Muscle of leg (tissue), 3 donors: ENCODE measurements at regions not wholly inside any gene's neighbourhood (a gene's known extent, or its start where the extent isn't known, plus 50 kb on each side); places are given as distances from the start of the nearest gene placed in this dataset.

Experiments used
- DNase-seq: peaks from one replicate; pipeline ENCODE4 v3.0.0; 2013
- H3K27ac ChIP-seq: one replicate; pipeline ENCODE4 v1.5.1; 2013; ENCODE audit warnings: mild to moderate bottlenecking, low read length, control low read depth
- H3K27me3 ChIP-seq: one replicate; pipeline ENCODE4 v1.6.1; 2013; ENCODE audit warnings: low read length; ENCODE audit not compliant: control insufficient read depth, insufficient read depth
- H3K36me3 ChIP-seq: one replicate; pipeline ENCODE4 v1.6.1; 2013; ENCODE audit warnings: low read length; ENCODE audit not compliant: control insufficient read depth, insufficient read depth
- H3K4me1 ChIP-seq: one replicate; pipeline ENCODE4 v1.6.1; 2013; ENCODE audit warnings: low read length; ENCODE audit not compliant: control insufficient read depth, insufficient read depth
- H3K4me3 ChIP-seq: one replicate; pipeline ENCODE4 v1.5.1; 2013; ENCODE audit warnings: low read length, control low read depth
- H3K9me3 ChIP-seq: replicated peaks from 2 replicates; pipeline ENCODE4 v1.6.1; 2013; ENCODE audit warnings: low read depth, low read length; ENCODE audit not compliant: control insufficient read depth
- WGBS: methylation state at CpG from one replicate; pipeline ENCODE4 v1.1.5; 2013; ENCODE audit warnings: missing lambda C conversion rate; ENCODE audit not compliant: insufficient coverage; 5-methylcytosine and 5-hydroxymethylcytosine counted together

DNA sequence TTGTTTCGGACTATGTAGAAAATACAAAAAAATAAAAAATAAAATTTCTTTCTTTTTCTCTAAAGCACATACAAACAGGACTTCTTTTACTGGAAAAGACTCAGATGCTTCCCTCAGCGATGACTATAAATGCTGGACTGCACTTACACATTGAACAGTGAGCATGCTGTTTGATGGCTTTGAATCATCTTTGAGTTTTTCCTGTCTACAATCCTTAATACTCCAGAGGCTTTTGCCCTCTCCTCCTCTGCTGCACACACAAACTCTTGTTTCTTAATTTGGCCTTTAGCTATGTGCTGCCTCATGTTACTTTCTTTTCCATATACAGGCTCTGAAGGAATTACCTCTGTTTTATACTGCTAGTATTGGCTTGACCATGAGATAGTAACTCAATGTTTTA is 575.1 kb downstream of the EPHA3 start:
- H3K27me3 ChIP-seq: no peaks in the 10 kb centered on the region
- no peaks in the 10 kb centered on the region for H3K36me3 ChIP-seq
- WGBS: no CpG with 5 or more reads among the region's 2 CpGs
- no peaks in the 10 kb centered on the region for H3K9me3 ChIP-seq
- DNase-seq: peak; percentile 41
- H3K4me3 ChIP-seq: no peak overlapping the region
- no peaks in the 10 kb centered on the region for H3K4me1 ChIP-seq
- no peak overlapping the region for H3K27ac ChIP-seq

DNA sequence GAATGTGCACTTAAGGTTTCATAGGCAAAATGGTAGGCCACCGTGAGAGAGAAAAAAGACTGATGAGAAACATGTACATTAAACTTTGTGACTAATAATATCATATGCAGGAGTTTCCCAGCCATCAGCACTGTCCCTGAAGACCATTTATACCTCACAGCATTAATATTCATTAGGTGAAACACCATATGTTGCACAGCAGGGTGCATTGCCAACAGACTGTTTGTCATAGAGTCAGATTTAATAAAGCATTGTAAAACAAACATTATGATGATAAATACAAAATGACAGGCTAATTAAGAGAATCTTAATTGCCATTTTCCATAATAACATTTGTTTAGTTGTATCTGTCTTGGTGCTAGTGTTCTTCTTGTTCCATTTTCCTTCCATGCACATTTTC is 578.3 kb downstream of the EPHA3 start:
- DNase-seq: no peak
- no peaks in the 10 kb centered on the region for H3K36me3 ChIP-seq
- no CpG with 5 or more reads among the region's 1 CpG for WGBS
- H3K27me3 ChIP-seq: no peaks in the 10 kb centered on the region
- no peak overlapping the region for H3K27ac ChIP-seq
- H3K4me1 ChIP-seq: no peaks in the 10 kb centered on the region
- H3K9me3 ChIP-seq: no peaks in the 10 kb centered on the region
- H3K4me3 ChIP-seq: no peak overlapping the region

DNA sequence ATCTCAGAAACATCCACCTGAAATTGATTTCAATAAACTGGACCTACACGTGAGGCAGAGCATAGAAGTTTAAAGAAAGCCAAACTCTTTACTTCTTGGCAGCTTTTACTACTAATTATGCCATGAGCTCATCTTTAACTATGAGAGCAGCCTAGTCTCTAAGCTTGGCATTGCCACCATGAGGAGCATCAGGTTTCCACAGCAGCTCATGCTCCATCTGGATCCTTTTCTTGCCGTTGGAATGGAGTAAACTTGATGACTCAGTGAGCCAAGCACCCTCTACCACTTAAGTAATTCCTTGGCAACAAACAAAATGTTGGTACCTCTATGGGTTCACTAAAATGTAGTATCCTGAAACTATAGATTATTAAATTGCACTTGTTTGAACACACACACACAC is 583.2 kb downstream of the EPHA3 start:
- H3K4me3 ChIP-seq: no peak overlapping the region
- no peaks in the 10 kb centered on the region for H3K4me1 ChIP-seq
- H3K27me3 ChIP-seq: no peaks in the 10 kb centered on the region
- H3K9me3 ChIP-seq: no peaks in the 10 kb centered on the region
- WGBS: 83% methylated on average over 1 of the region's 2 CpGs
- H3K27ac ChIP-seq: no peak overlapping the region
- peak; percentile 52 for DNase-seq
- H3K36me3 ChIP-seq: no peaks in the 10 kb centered on the region

DNA sequence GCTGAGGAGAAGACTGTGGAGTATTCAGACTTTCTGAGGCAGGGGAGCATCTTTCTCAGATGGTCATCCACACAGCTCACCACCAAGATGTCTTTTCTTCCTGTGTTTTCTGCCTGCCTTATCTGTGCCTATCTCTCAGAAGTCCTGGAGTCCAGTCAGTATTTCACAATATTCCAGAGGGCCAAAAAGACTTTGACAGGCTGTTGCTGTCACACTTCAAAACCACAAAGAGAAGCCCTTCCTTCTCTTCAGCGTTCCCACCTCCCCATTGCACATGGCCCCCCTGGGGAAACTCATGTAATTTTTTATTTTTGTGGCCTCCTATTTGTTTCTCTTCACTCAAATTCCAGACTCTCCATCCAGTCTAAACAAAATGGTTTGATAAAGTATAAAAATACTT is 585.2 kb downstream of the EPHA3 start:
- Histone ChIP-seq H3K4me1 (no peaks in the 10 kb centered on the region), H3K27ac (no peak overlapping the region), H3K36me3 (no peaks in the 10 kb centered on the region), H3K9me3 (no peaks in the 10 kb centered on the region), H3K27me3 (no peaks in the 10 kb centered on the region), H3K4me3 (no peak overlapping the region)
- DNase-seq: no peak
- WGBS: no CpG with 5 or more reads among the region's 1 CpG

DNA sequence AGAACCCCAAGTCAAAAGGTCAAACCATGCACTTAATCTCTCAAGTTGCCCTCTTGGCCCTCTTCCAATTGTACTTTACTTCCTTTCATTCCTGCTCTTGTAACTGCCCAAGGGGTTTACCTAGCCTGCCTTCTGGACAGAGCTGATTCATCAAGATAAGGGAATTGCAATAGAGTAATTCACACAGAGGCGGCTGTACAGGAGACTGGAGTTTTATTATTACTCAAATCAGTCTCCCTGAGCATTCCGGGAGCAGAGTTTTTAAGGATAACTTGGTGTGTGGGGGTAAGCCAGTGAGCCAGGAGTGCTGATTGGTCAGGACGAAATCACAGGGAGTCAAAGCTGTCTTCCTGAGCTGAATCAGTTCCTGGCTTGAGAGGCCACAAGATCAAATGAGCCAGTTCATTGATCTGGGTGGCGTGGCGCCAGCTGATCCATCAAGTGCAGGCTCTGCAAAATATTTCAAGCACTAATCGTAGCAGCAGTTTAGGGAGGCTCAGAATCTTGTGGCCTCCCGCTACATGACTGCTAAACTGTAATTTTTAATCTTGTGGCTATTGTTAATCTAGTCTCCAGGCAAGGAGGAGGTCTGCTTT is 590.0 kb downstream of the EPHA3 start:
- H3K27ac ChIP-seq: no peak overlapping the region
- DNase-seq: no peak
- WGBS: 85% methylated on average over 2 of the region's 7 CpGs

DNA sequence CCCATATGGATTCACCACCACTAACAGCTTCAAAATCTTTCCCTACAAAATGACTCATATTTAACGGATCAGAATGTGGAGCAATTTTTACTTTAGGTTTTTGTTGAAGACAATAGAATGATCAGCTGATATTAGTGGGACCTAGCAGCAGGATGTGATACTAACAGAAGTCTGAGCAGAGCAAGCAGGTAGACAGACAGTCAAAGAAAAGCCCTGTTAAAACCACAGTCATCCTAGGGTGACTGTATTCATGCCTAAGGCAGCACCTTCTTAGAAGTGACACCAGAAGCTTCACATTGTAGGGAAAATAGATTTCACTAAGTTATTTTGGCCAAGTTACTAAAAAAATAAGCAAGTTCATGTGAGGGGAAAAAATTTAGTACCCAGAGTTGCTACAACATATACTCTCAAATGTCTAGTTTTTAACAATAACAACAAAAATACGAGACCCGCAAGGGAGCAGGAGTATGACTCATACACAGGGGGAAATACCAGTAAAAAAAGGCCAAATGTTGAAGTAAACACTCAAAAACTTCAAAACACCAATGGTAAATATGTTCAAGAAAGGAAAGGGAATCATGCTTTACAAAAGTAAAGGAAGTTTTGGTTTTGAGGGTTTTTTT is 590.9 kb downstream of the EPHA3 start:
- H3K4me3 ChIP-seq: no peak overlapping the region
- no peaks in the 10 kb centered on the region for H3K9me3 ChIP-seq
- no peaks in the 10 kb centered on the region for H3K36me3 ChIP-seq
- DNase-seq: no peak
- no CpG with 5 or more reads among the region's 3 CpGs for WGBS
- H3K27me3 ChIP-seq: no peaks in the 10 kb centered on the region
- H3K4me1 ChIP-seq: no peaks in the 10 kb centered on the region
- no peak overlapping the region for H3K27ac ChIP-seq

More for the DNA sequence above, 590.0 kb downstream of the EPHA3 start:
- no peaks in the 10 kb centered on the region for H3K9me3 ChIP-seq
- no peaks in the 10 kb centered on the region for H3K27me3 ChIP-seq
- H3K4me3 ChIP-seq: no peak overlapping the region
- no peaks in the 10 kb centered on the region for H3K36me3 ChIP-seq
- no peaks in the 10 kb centered on the region for H3K4me1 ChIP-seq

DNA sequence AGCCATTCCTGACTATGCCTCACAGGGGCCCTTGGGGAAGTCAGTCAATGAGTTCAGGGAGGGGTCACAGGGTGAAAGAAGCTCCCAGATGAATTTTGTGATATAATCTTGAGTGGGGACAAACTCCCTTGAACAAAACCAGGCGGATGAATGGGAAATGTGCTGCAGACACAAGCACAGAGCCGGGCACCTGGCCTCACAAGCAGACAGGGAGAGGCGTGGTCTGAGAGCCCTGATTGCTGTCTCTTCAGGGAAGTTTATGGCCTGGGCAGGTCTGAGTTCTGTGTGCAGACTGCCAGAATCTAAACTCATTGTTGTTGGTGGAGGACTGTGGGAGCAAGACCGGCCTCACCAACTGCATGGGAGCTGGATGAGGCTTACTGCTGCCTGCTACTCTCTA is 591.8 kb downstream of the EPHA3 start:
- no peak overlapping the region for H3K27ac ChIP-seq
- H3K9me3 ChIP-seq: no peaks in the 10 kb centered on the region
- no peaks in the 10 kb centered on the region for H3K27me3 ChIP-seq
- WGBS: 88% methylated on average over 3 of the region's 4 CpGs
- H3K36me3 ChIP-seq: no peaks in the 10 kb centered on the region
- H3K4me1 ChIP-seq: no peaks in the 10 kb centered on the region
- DNase-seq: no peak
- no peak overlapping the region for H3K4me3 ChIP-seq

DNA sequence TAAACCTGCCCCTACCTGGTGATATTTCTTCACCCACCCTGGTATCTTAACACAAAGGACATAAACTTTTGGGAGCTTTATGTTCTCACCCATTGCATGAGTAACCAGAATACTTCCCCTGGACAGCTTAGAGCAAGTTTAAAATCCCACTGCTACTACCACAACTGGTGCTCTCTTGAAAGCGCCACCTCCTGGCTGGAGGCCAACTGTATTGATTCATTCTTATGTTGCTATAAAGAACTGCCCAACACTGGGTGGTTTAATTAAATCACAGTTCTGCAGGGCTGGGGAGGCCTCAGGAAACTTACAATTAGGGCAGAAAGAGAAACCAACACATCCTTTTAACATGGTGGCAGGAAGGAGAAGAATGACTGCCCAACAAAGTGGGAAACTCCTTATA is 592.4 kb downstream of the EPHA3 start:
- no peak overlapping the region for H3K27ac ChIP-seq
- no peaks in the 10 kb centered on the region for H3K36me3 ChIP-seq
- no peaks in the 10 kb centered on the region for H3K9me3 ChIP-seq
- no CpG with 5 or more reads among the region's 1 CpG for WGBS
- no peaks in the 10 kb centered on the region for H3K4me1 ChIP-seq
- DNase-seq: no peak
- H3K4me3 ChIP-seq: no peak overlapping the region
- H3K27me3 ChIP-seq: no peaks in the 10 kb centered on the region

DNA sequence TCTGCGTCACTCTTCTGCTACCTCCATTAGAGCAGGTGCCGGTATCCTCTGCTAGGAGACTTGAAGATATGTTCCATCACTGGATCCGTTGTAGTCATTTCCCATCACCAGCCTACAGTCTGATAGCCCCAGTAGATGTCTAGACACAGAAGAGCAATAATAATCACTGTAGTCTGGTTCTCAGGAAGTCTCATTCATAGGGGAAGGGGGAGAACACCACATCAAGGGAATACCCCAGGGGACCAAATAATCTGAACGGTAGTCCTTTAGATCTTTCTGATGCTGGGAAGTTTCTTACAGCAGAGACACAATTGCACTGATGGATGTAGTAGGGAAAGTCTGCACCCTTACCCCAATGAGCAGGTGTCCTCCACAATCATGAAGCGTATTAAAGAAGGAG is 595.0 kb downstream of the EPHA3 start:
- WGBS: 60% methylated on average over 1 of the region's 5 CpGs
- DNase-seq: no peak
- Histone ChIP-seq H3K27ac (no peak overlapping the region), H3K27me3 (no peaks in the 10 kb centered on the region), H3K9me3 (no peaks in the 10 kb centered on the region), H3K4me1 (no peaks in the 10 kb centered on the region), H3K36me3 (no peaks in the 10 kb centered on the region), H3K4me3 (no peak overlapping the region)

DNA sequence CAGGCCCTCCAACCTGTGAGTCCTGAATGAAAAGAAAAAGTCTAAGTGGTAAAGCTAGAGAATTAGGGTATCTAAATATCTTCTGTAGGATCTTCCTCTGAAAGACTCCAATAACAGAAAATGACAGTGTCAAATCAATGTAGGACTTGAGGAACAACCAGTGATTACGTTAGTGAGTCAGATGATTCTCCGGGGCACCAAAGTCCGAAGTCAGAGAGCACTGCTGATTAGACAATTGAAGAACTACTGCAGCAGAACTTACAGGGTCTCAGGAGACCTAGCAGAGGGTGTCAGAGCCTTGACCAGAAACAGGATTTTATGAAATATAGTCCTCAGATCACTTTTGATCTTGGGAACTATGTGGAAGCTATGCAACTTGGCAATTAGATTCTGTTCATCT is 605.8 kb downstream of the EPHA3 start:
- peaks cover 5% of the 10 kb centered on the region for H3K9me3 ChIP-seq
- H3K27me3 ChIP-seq: no peaks in the 10 kb centered on the region
- H3K4me1 ChIP-seq: no peaks in the 10 kb centered on the region
- WGBS: 73% methylated on average over 3 of the region's 3 CpGs
- H3K4me3 ChIP-seq: no peak overlapping the region
- no peaks in the 10 kb centered on the region for H3K36me3 ChIP-seq
- DNase-seq: no peak
- H3K27ac ChIP-seq: no peak overlapping the region

DNA sequence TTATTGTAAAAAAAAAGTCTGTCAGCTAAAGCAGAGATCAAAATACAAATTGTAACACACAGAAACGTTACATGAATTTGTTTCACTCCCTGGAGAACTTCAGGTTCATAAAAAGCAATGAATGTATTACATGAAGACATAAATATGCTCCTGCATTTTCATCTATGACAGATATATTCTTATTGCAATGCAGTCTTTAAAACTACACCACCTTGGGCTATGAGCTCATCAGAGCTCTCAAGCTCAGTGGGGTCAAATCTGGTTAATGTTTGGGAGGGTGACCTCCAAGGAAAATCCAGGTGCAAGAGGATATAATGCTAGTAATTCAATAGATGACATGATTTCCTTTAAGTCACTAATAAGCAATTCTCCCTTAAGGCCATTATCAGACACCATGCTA is 606.8 kb downstream of the EPHA3 start:
- no peaks in the 10 kb centered on the region for H3K27me3 ChIP-seq
- H3K27ac ChIP-seq: no peak overlapping the region
- no peaks in the 10 kb centered on the region for H3K36me3 ChIP-seq
- DNase-seq: peak; percentile 7
- H3K4me3 ChIP-seq: no peak overlapping the region
- WGBS: no CpG with 5 or more reads among the region's 1 CpG
- H3K9me3 ChIP-seq: peaks cover 5% of the 10 kb centered on the region
- no peaks in the 10 kb centered on the region for H3K4me1 ChIP-seq
